Activated CD8-positive, alpha-beta memory T cell treated with anti-CD3 and anti-CD28 coated beads, Interleukin-2, amount 10 ng/mL, durations not matched to agents 7 days and 5 days (primary cell): ENCODE measurements at regions not wholly inside any gene's neighbourhood (a gene's known extent, or its start where the extent isn't known, plus 50 kb on each side); places are given as distances from the start of the nearest gene placed in this dataset.

Source experiments
- ATAC-seq: fragments of 150-1000 bp; cut with Tn5 transposase; one replicate; pipeline ENCODE4 v1.10.0; 2021; ENCODE audit warnings: moderate library complexity
- CTCF ChIA-PET: fragments of 350-600 bp; sonication (Branson Sonifier 250); formaldehyde crosslinking; loops from one replicate; lab custom pipeline; 2021; ENCODE audit warnings: antibody characterized with exemption; lab: Charles Lee
- DNase-seq: peaks from one replicate; pipeline ENCODE4 v3.0.0-alpha.2; 2020
- H3K27ac Mint-ChIP-seq: one replicate; pipeline ENCODE4 v1.8.0; 2021; ENCODE audit warnings: mild to moderate bottlenecking, mixed read lengths
- H3K27me3 Mint-ChIP-seq: one replicate; pipeline ENCODE4 v1.8.0; 2021; ENCODE audit warnings: mixed read lengths
- H3K36me3 Mint-ChIP-seq: one replicate; pipeline ENCODE4 v1.8.0; 2021; ENCODE audit warnings: mild to moderate bottlenecking, mixed read lengths
- H3K4me1 Mint-ChIP-seq: one replicate; pipeline ENCODE4 v1.8.0; 2021; ENCODE audit warnings: mixed read lengths
- H3K4me3 Mint-ChIP-seq: one replicate; pipeline ENCODE4 v1.8.0; 2021; ENCODE audit warnings: mild to moderate bottlenecking, moderate library complexity, mixed read lengths
- H3K9me3 Mint-ChIP-seq: one replicate; pipeline ENCODE4 v1.8.0; 2022; ENCODE audit warnings: low read depth, mixed read lengths

GRCh38 chr18:39435209-39435608 lies 1869.6 kb upstream of the CELF4 start:
- Mint-ChIP-seq H3K9me3 (peaks cover 9% of the 10 kb centered on the region), H3K4me1 (no peaks in the 10 kb centered on the region), H3K4me3 (no peak overlapping the region), H3K27me3 (no peaks in the 10 kb centered on the region), H3K27ac (no peak overlapping the region), H3K36me3 (no peaks in the 10 kb centered on the region)
- ATAC-seq: no peak
- DNase-seq: no peak
- CTCF ChIA-PET: no interaction called here

- ATAC-seq (no peak), DNase-seq (no peak)
- CTCF ChIA-PET: no interaction called here
- H3K36me3 Mint-ChIP-seq: no peaks in the 10 kb centered on the region
- no peaks in the 10 kb centered on the region for H3K27me3 Mint-ChIP-seq
- H3K9me3 Mint-ChIP-seq: peaks cover 9% of the 10 kb centered on the region
- no peak overlapping the region for H3K27ac Mint-ChIP-seq
- H3K4me3 Mint-ChIP-seq: no peak overlapping the region
- no peaks in the 10 kb centered on the region for H3K4me1 Mint-ChIP-seq
Measured at GRCh38 chr18:39434223-39434920, 1868.8 kb upstream of the CELF4 start.

GRCh38 chr18:39425172-39425850 lies 1859.7 kb upstream of the CELF4 start:
- H3K27ac Mint-ChIP-seq: no peak overlapping the region
- DNase-seq (no peak), ATAC-seq (no peak)
- no peaks in the 10 kb centered on the region for H3K36me3 Mint-ChIP-seq
- H3K27me3 Mint-ChIP-seq: no peaks in the 10 kb centered on the region
- CTCF ChIA-PET: no interaction called here
- peaks cover 13% of the 10 kb centered on the region for H3K9me3 Mint-ChIP-seq
- H3K4me1 Mint-ChIP-seq: no peaks in the 10 kb centered on the region
- H3K4me3 Mint-ChIP-seq: no peak overlapping the region

DNA sequence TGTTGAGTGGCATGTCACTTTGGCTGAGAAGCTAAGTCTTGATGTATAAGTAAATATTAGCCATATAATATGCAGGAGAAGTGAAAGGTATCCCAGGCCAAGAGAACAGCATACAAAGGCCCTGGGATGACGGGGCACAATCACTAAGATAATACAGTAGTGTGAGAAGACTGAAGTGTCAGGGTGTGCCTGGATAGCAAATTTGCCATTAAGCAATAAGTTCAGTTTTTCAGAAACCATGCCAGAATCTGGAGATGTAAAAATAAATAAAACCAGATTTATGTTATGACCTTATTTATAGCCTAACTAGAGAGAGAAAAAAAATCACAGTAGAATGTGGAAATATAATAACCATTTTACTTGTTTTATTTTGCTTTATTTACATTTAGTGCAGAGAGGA lies 1858.7 kb upstream of the CELF4 start:
- DNase-seq (no peak), ATAC-seq (no peak)
- no peaks in the 10 kb centered on the region for H3K27me3 Mint-ChIP-seq
- H3K9me3 Mint-ChIP-seq: peaks cover 13% of the 10 kb centered on the region
- no peaks in the 10 kb centered on the region for H3K36me3 Mint-ChIP-seq
- no peak overlapping the region for H3K27ac Mint-ChIP-seq
- CTCF ChIA-PET: no interaction called here
- H3K4me3 Mint-ChIP-seq: no peak overlapping the region
- H3K4me1 Mint-ChIP-seq: no peaks in the 10 kb centered on the region

- no peak for ATAC-seq
- Mint-ChIP-seq H3K9me3 (peaks cover 9% of the 10 kb centered on the region), H3K36me3 (no peaks in the 10 kb centered on the region), H3K4me3 (no peak overlapping the region), H3K27me3 (no peaks in the 10 kb centered on the region), H3K27ac (no peak overlapping the region), H3K4me1 (no peaks in the 10 kb centered on the region)
- CTCF ChIA-PET: no interaction called here
- DNase-seq: no peak
Measured at GRCh38 chr18:39421276-39421675, 1855.7 kb upstream of the CELF4 start.

DNA sequence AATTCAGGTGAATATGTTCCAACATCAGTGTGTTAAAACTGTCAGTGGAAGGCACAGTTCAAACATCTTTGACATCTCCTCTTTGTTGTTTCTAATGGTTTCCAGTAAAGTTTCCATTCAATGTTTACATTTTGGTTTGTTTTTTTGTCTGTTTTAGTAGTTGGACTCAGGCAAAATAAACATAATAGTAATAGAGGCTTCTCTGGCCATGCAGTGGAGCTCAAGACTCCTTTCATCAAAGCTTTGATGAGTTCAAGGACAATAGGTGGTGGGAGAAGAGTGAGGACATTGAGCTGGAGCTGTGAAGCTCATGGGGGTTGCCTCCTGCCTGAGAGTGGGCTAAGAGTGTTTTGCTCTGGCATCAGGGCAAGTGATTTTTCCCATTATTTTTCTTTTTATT lies 1853.7 kb upstream of the CELF4 start:
- H3K27me3 Mint-ChIP-seq: no peaks in the 10 kb centered on the region

GRCh38 chr18:39415471-39415870 lies 1849.9 kb upstream of the CELF4 start:
- Mint-ChIP-seq H3K27ac (no peak overlapping the region), H3K4me3 (no peak overlapping the region), H3K36me3 (no peaks in the 10 kb centered on the region), H3K27me3 (no peaks in the 10 kb centered on the region), H3K9me3 (peaks cover 3% of the 10 kb centered on the region), H3K4me1 (peaks cover 2% of the 10 kb centered on the region)
- CTCF ChIA-PET: no interaction called here
- DNase-seq (no peak), ATAC-seq (no peak)

More for the DNA sequence above, 1853.7 kb upstream of the CELF4 start:
- Mint-ChIP-seq H3K4me3 (no peak overlapping the region), H3K27ac (no peak overlapping the region), H3K36me3 (no peaks in the 10 kb centered on the region), H3K4me1 (no peaks in the 10 kb centered on the region), H3K9me3 (peaks cover 7% of the 10 kb centered on the region)
- DNase-seq (no peak), ATAC-seq (no peak)
- CTCF ChIA-PET: no interaction called here

- Mint-ChIP-seq H3K27me3 (no peaks in the 10 kb centered on the region), H3K9me3 (peaks cover 3% of the 10 kb centered on the region), H3K27ac (no peak overlapping the region), H3K4me1 (peaks cover 2% of the 10 kb centered on the region), H3K36me3 (no peaks in the 10 kb centered on the region), H3K4me3 (no peak overlapping the region)
- DNase-seq: no peak
- ATAC-seq: no peak
- CTCF ChIA-PET: no interaction called here
Measured at GRCh38 chr18:39414009-39414700, 1848.6 kb upstream of the CELF4 start.

GRCh38 chr18:39406941-39407340 lies 1841.3 kb upstream of the CELF4 start:
- Mint-ChIP-seq H3K9me3 (no peaks in the 10 kb centered on the region), H3K27ac (no peak overlapping the region), H3K4me1 (no peaks in the 10 kb centered on the region), H3K4me3 (no peak overlapping the region), H3K27me3 (no peaks in the 10 kb centered on the region), H3K36me3 (no peaks in the 10 kb centered on the region)
- no peak for DNase-seq
- CTCF ChIA-PET: no interaction called here
- ATAC-seq: no peak

DNA sequence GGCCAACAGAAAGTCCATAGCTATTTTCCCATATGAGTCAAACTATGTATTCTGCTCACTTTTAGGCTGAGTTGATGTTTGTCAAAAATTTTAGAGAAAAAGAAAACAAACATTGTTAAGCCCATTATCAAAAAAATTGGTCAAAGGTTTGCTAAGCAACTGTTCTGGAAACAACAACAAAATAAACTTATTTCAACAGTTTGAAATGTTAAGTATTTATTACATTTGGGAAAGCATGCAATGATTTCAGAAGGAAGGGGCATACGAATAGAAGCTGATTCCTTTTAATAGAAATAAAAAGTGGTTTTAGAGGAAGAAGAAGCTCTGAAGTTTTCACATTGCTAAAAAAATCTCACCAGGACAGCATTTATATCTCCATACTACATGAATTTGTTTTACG lies 1837.5 kb upstream of the CELF4 start:
- Mint-ChIP-seq H3K4me3 (no peak overlapping the region), H3K27me3 (no peaks in the 10 kb centered on the region), H3K9me3 (peaks cover 2% of the 10 kb centered on the region), H3K4me1 (no peaks in the 10 kb centered on the region), H3K36me3 (no peaks in the 10 kb centered on the region), H3K27ac (no peak overlapping the region)
- DNase-seq (no peak), ATAC-seq (no peak)
- CTCF ChIA-PET: no interaction called here

DNA sequence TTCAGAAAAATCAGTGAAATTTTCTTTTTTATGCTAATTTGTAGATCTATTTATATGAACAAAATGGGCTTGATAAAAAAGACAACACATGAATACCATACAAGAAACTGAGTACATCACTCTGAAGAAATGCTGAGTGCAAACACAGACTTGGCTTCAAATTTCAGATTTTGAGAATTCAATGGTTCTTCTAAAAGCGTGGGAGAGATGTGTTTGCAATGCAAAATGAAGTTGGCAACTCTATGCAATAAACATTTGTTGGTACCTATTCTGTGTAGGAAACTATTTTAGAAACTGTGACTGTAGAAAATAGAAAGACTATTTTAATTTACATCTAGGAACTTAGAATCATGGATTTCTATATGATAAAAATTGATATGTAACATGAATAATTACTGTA lies 1834.1 kb upstream of the CELF4 start:
- H3K27ac Mint-ChIP-seq: no peak overlapping the region
- no peak for DNase-seq
- ATAC-seq: no peak
- peaks cover 5% of the 10 kb centered on the region for H3K9me3 Mint-ChIP-seq
- H3K27me3 Mint-ChIP-seq: no peaks in the 10 kb centered on the region
- no peaks in the 10 kb centered on the region for H3K36me3 Mint-ChIP-seq
- H3K4me1 Mint-ChIP-seq: no peaks in the 10 kb centered on the region
- H3K4me3 Mint-ChIP-seq: no peak overlapping the region
- CTCF ChIA-PET: no interaction called here

DNA sequence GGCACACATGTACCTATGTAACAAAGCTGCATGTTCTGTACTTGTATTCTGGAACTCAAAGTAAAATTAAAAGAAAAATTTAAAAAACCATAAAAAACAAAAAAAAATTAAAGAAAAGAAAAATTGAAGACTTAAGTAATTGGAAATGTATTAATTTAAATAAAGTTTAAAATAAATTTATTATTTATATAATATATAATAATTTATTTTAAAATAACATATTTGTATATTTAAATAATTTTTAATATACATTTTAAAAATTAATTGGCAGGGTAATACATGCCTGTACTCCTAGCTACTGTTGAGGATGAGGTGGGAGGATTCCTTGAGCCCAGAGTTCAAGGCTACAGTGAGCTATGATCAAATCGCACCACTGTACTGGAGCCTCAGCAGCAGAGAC lies 1830.6 kb upstream of the CELF4 start:
- CTCF ChIA-PET: no interaction called here
- H3K4me1 Mint-ChIP-seq: no peaks in the 10 kb centered on the region
- peaks cover 12% of the 10 kb centered on the region for H3K9me3 Mint-ChIP-seq
- H3K4me3 Mint-ChIP-seq: no peak overlapping the region
- H3K27me3 Mint-ChIP-seq: no peaks in the 10 kb centered on the region
- no peak for DNase-seq
- H3K36me3 Mint-ChIP-seq: no peaks in the 10 kb centered on the region
- no peak overlapping the region for H3K27ac Mint-ChIP-seq
- ATAC-seq: no peak

GRCh38 chr18:39389800-39390379 lies 1824.3 kb upstream of the CELF4 start:
- ATAC-seq (no peak), DNase-seq (no peak)
- H3K27ac Mint-ChIP-seq: no peak overlapping the region
- no peaks in the 10 kb centered on the region for H3K27me3 Mint-ChIP-seq
- H3K4me3 Mint-ChIP-seq: no peak overlapping the region
- H3K36me3 Mint-ChIP-seq: peaks cover 2% of the 10 kb centered on the region
- H3K9me3 Mint-ChIP-seq: peaks cover 19% of the 10 kb centered on the region
- CTCF ChIA-PET: no interaction called here
- H3K4me1 Mint-ChIP-seq: no peaks in the 10 kb centered on the region

- Mint-ChIP-seq H3K4me1 (no peaks in the 10 kb centered on the region), H3K4me3 (no peak overlapping the region), H3K36me3 (no peaks in the 10 kb centered on the region), H3K9me3 (no peaks in the 10 kb centered on the region), H3K27me3 (no peaks in the 10 kb centered on the region), H3K27ac (no peak overlapping the region)
- ATAC-seq: no peak
- CTCF ChIA-PET: no interaction called here
- no peak for DNase-seq
Measured at GRCh38 chr18:39380866-39381265, 1815.3 kb upstream of the CELF4 start.
